IMR-90 (cell line): ENCODE measurements at regions not wholly inside any gene's neighbourhood (a gene's known extent, or its start where the extent isn't known, plus 50 kb on each side); places are given as distances from the start of the nearest gene placed in this dataset.

Source experiments
- ATAC-seq: fragments of 200-7000 bp; cut with Tn5 transposase; 2 replicates; pipeline ENCODE4 v1.9.1; 2020; ENCODE audit warnings: low read depth, mild to moderate bottlenecking, moderate library complexity
- BruUV-seq: library from RNA; stranded (reverse); fragments of 400-500 nt; replicated peaks from 2 replicates; lab custom pipeline; 2021; lab: Mats Ljungman, UMichigan
- CTCF ChIA-PET: fragments of 300-600 bp; formaldehyde crosslinking; extraction: SDS; loops from one replicate; lab custom pipeline; 2021; ENCODE audit warnings: antibody characterized with exemption; lab: Yijun Ruan, JAX
- POLR2A ChIA-PET: fragments of 300-600 bp; sonication (Branson Sonifier 250); formaldehyde crosslinking; loops from one replicate; lab custom pipeline; 2022; ENCODE audit warnings: antibody characterized with exemption; ENCODE audit not compliant: unreplicated experiment; lab: Charles Lee
- DNase-seq: peaks from one replicate; pipeline ENCODE4 v3.0.0; 2013
- H2AFZ ChIP-seq: replicated peaks from 2 replicates; pipeline ENCODE3; 2013; ENCODE audit warnings: low read length, mild to moderate bottlenecking; ENCODE audit not compliant: poor library complexity
- H2AK5ac ChIP-seq: 2 replicates; pipeline ENCODE4 v1.6.1; 2013; ENCODE audit warnings: low read depth, low read length, inconsistent platforms
- H2AK9ac ChIP-seq: replicated peaks from 2 replicates; pipeline ENCODE3; 2013; ENCODE audit warnings: mild to moderate bottlenecking, low read depth, low read length, moderate library complexity; ENCODE audit not compliant: poor library complexity
- H2BK120ac ChIP-seq: 2 replicates; pipeline ENCODE4 v1.6.1; 2013; ENCODE audit warnings: low read depth, low read length, inconsistent platforms
- H2BK15ac ChIP-seq: 3 replicates; pipeline ENCODE4 v1.6.1; 2013; ENCODE audit warnings: low read depth, low read length, inconsistent platforms
- H2BK20ac ChIP-seq: 2 replicates; pipeline ENCODE4 v1.6.1; 2013; ENCODE audit warnings: low read depth, mild to moderate bottlenecking, inconsistent platforms, low read length, moderate library complexity
- H2BK5ac ChIP-seq: 2 replicates; pipeline ENCODE4 v1.6.1; 2013; ENCODE audit warnings: mild to moderate bottlenecking, low read depth, low read length, inconsistent platforms; ENCODE audit not compliant: poor library complexity, severe bottlenecking
- H3K14ac ChIP-seq: replicated peaks from 2 replicates; pipeline ENCODE4 v1.6.1; 2013; ENCODE audit warnings: low read depth, low read length, inconsistent platforms
- H3K18ac ChIP-seq: 2 replicates; pipeline ENCODE4 v1.6.1; 2013; ENCODE audit warnings: low read depth, low read length, control low read depth
- H3K23ac ChIP-seq: 2 replicates; pipeline ENCODE4 v1.6.1; 2013; ENCODE audit warnings: low read depth, low read length, inconsistent platforms
- H3K27ac ChIP-seq: 2 replicates; pipeline ENCODE4 v1.5.1; 2013; ENCODE audit warnings: mild to moderate bottlenecking, control low read depth, low read length; ENCODE audit not compliant: insufficient read depth
- H3K27me3 ChIP-seq: 2 replicates; pipeline ENCODE4 v1.6.1; 2013; ENCODE audit warnings: low read length; ENCODE audit not compliant: control insufficient read depth, insufficient read depth
- H3K36me3 ChIP-seq: 2 replicates; pipeline ENCODE4 v1.6.1; 2013; ENCODE audit warnings: low read length, mixed read lengths; ENCODE audit not compliant: control insufficient read depth, insufficient read depth
- H3K4ac ChIP-seq: 2 replicates; pipeline ENCODE4 v1.6.1; 2013; ENCODE audit warnings: low read depth, low read length, inconsistent platforms
- H3K4me1 ChIP-seq: 2 replicates; pipeline ENCODE4 v1.6.1; 2013; ENCODE audit warnings: low read length, mixed read lengths; ENCODE audit not compliant: control insufficient read depth, insufficient read depth
- H3K4me2 ChIP-seq: 2 replicates; pipeline ENCODE4 v1.6.1; 2013; ENCODE audit warnings: low read depth, mild to moderate bottlenecking, control low read depth, low read length, moderate library complexity
- H3K4me3 ChIP-seq: 2 replicates; pipeline ENCODE4 v1.5.1; 2013; ENCODE audit warnings: low read depth, mild to moderate bottlenecking, control low read depth, low read length, moderate library complexity; ENCODE audit not compliant: insufficient read depth
- H3K56ac ChIP-seq: 2 replicates; pipeline ENCODE4 v1.6.1; 2013; ENCODE audit warnings: low read length, inconsistent platforms; ENCODE audit not compliant: insufficient read depth; ENCODE audit errors: extremely low read depth
- H3K79me1 ChIP-seq, 2 experiments: 2 replicates each; pipeline ENCODE4 v1.6.1; 2013; ENCODE audit warnings: low read length in 2 of 2, inconsistent platforms in 1 of 2, low read depth in 1 of 2
- H3K9ac ChIP-seq: 2 replicates; pipeline ENCODE4 v1.6.1; 2013; ENCODE audit warnings: low read depth, low read length, control low read depth
- H3K9me1 ChIP-seq: 2 replicates; pipeline ENCODE4 v1.6.1; 2013; ENCODE audit warnings: low read length, inconsistent platforms; ENCODE audit not compliant: insufficient read depth
- H3K9me3 ChIP-seq: 2 replicates; pipeline ENCODE4 v1.6.1; 2013; ENCODE audit warnings: low read length; ENCODE audit not compliant: control insufficient read depth, insufficient read depth
- H4K20me1 ChIP-seq: 2 replicates; pipeline ENCODE4 v1.6.1; 2013; ENCODE audit warnings: low read length, inconsistent platforms; ENCODE audit not compliant: insufficient read depth
- H4K5ac ChIP-seq: 2 replicates; pipeline ENCODE4 v1.6.1; 2013; ENCODE audit warnings: mild to moderate bottlenecking, low read depth, low read length, control low read depth
- H4K8ac ChIP-seq, 2 experiments: 2 replicates each; pipeline ENCODE4 v1.6.1; 2013; ENCODE audit warnings: low read depth in 2 of 2, low read length in 2 of 2, control low read depth in 1 of 2, inconsistent platforms in 1 of 2
- H4K91ac ChIP-seq: 2 replicates; pipeline ENCODE4 v1.6.1; 2013; ENCODE audit warnings: low read depth, low read length, inconsistent platforms; ENCODE audit not compliant: insufficient read depth
- MAZ ChIP-seq: IDR thresholded peaks from 2 replicates; pipeline ENCODE4 v1.6.1; 2012; ENCODE audit warnings: low read depth, mild to moderate bottlenecking, low read length, improper control_type of control experiment, moderate library complexity, borderline replicate concordance
- MXI1 ChIP-seq: IDR thresholded peaks from 2 replicates; pipeline ENCODE4 v1.6.1; 2012; ENCODE audit warnings: low read depth, mild to moderate bottlenecking, low read length, moderate library complexity, borderline replicate concordance
- POLR2A ChIP-seq: IDR thresholded peaks from 2 replicates; pipeline ENCODE4 v1.6.1; 2012; ENCODE audit warnings: mild to moderate bottlenecking, low read depth, low read length
- RAD21 ChIP-seq: IDR thresholded peaks from 2 replicates; pipeline ENCODE4 v1.6.1; 2012; ENCODE audit warnings: low read length, improper control_type of control experiment
- RCOR1 ChIP-seq: IDR thresholded peaks from 2 replicates; pipeline ENCODE4 v1.6.1; 2012; ENCODE audit warnings: mild to moderate bottlenecking, low read length, improper control_type of control experiment; ENCODE audit not compliant: insufficient replicate concordance
- RFX5 ChIP-seq: IDR thresholded peaks from 2 replicates; pipeline ENCODE4 v1.8.0; 2012; ENCODE audit warnings: low read depth, mild to moderate bottlenecking, low read length, moderate library complexity
- WGBS, 2 experiments: methylation state at CpG; one replicate each; pipeline versions ENCODE4 v1.1.5 to v1.1.7; 2013; ENCODE audit warnings: missing lambda C conversion rate in 2 of 2; ENCODE audit not compliant: insufficient read length in 1 of 2; ENCODE audit errors: extremely low coverage in 2 of 2; 5-methylcytosine and 5-hydroxymethylcytosine counted together
- dilution Hi-C: fragments of 300-500 bp; cut with HindIII; formaldehyde crosslinking; loops from one replicate; pipeline ENCODE4 v1.14.3; 2018; ENCODE audit warnings: low sequenced_read_pairs; ENCODE audit not compliant: unreplicated experiment
- in situ Hi-C: fragments of 300-500 bp; cut with MboI; formaldehyde crosslinking; loops from 3 replicates; pipeline ENCODE4 v1.14.3; 2019; ENCODE audit warnings: low sequenced_read_pairs, inconsistent platforms, mixed read lengths
- intact Hi-C: fragments of 100-400 bp; cut with micrococcal nuclease; formaldehyde crosslinking; loops from 2 replicates; pipeline ENCODE4 v1.10.0; 2022

GRCh38 chr12:114876968-114877680 lies 193.1 kb upstream of the TBX3 start:
- in situ Hi-C loops: no loop called here

More at GRCh38 chr12:114876968-114877680, 193.1 kb upstream of the TBX3 start:
- no peak overlapping the region for H4K5ac ChIP-seq
- no peaks in the 10 kb centered on the region for H3K36me3 ChIP-seq
- WGBS, 2 experiments: 85% methylated on average over 4 of the region's 13 CpGs; no CpG with 5 or more reads in 1 of the 2 experiments
- DNase-seq (no peak), ATAC-seq (no peak)
- intact Hi-C loops: no loop called here
- H3K9ac ChIP-seq: no peak overlapping the region
- no TSS peak for BruUV-seq
- no peak overlapping the region for H3K27ac ChIP-seq
- no peaks in the 10 kb centered on the region for H3K27me3 ChIP-seq
- H4K91ac ChIP-seq: no peak overlapping the region
- H3K4me2 ChIP-seq: no peak overlapping the region
- no peak overlapping the region for H3K56ac ChIP-seq
- no peak overlapping the region for H2BK20ac ChIP-seq
- no peak overlapping the region for H3K4ac ChIP-seq
- no peaks in the 10 kb centered on the region for H3K4me1 ChIP-seq
- no peaks in the 10 kb centered on the region for H3K9me1 ChIP-seq
- dilution Hi-C loops: no loop called here
- H3K79me1 ChIP-seq: no peaks in the 10 kb centered on the region
- no peak overlapping the region for H3K4me3 ChIP-seq
- no peak overlapping the region for H2BK120ac ChIP-seq
- no peak overlapping the region for H2BK5ac ChIP-seq
- no peak overlapping the region for H3K14ac ChIP-seq
- no peak overlapping the region for H2AK9ac ChIP-seq
- ChIA-PET CTCF (no interaction called here), POLR2A (no interaction called here)
- no peaks in the 10 kb centered on the region for H4K20me1 ChIP-seq
- TF ChIP-seq MXI1: no peak
- TF ChIP-seq POLR2A: no peak
- TF ChIP-seq MAZ: no peak
- TF ChIP-seq RCOR1: no peak
- TF ChIP-seq RFX5: no peak
- TF ChIP-seq RAD21: no peak
- no peak overlapping the region for H4K8ac ChIP-seq
- no peak overlapping the region for H2AFZ ChIP-seq
- no peaks in the 10 kb centered on the region for H3K9me3 ChIP-seq
- no peak overlapping the region for H3K18ac ChIP-seq
- no peak overlapping the region for H2BK15ac ChIP-seq
- no peak overlapping the region for H2AK5ac ChIP-seq
- no peak overlapping the region for H3K23ac ChIP-seq
